ENCODE measurements at regions not wholly inside any gene's neighbourhood (a gene's known extent, or its start where the extent isn't known, plus 50 kb on each side); places are given as distances from the start of the nearest gene placed in this dataset.

GRCh38 chr6:121839896-121840295 lies 404.4 kb downstream of the GJA1 start:
- no peak overlapping the region for H2AFZ ChIP-seq (ENCODE audit: low read depth, low read length)
- H3K27ac ChIP-seq (ENCODE audit: low read length): no peak overlapping the region
- H3K9ac ChIP-seq (ENCODE audit: low read length): no peak overlapping the region
- H3K9me3 ChIP-seq (ENCODE audit: low read length): no peaks in the 10 kb centered on the region
- H3K4me2 ChIP-seq (ENCODE audit: low read length): no peak overlapping the region
- no peaks in the 10 kb centered on the region for H3K79me2 ChIP-seq (replicated peaks; ENCODE audit: insufficient read depth, low read length)
- H3K27me3 ChIP-seq (ENCODE audit: insufficient read depth, low read depth, low read length): no peaks in the 10 kb centered on the region
- no peaks in the 10 kb centered on the region for H3F3A ChIP-seq (ENCODE audit: insufficient read depth, low read length, poor library complexity, severe bottlenecking)
- H3K36me3 ChIP-seq (ENCODE audit: insufficient read depth, low read length): no peaks in the 10 kb centered on the region
- no peak overlapping the region for H3K4me3 ChIP-seq (ENCODE audit: low read length)
- H4K20me1 ChIP-seq (ENCODE audit: insufficient read depth): no peaks in the 10 kb centered on the region
- H3K9me2 ChIP-seq (ENCODE audit: insufficient read depth, low read length): no peaks in the 10 kb centered on the region
- TF ChIP-seq, protein P1, sequence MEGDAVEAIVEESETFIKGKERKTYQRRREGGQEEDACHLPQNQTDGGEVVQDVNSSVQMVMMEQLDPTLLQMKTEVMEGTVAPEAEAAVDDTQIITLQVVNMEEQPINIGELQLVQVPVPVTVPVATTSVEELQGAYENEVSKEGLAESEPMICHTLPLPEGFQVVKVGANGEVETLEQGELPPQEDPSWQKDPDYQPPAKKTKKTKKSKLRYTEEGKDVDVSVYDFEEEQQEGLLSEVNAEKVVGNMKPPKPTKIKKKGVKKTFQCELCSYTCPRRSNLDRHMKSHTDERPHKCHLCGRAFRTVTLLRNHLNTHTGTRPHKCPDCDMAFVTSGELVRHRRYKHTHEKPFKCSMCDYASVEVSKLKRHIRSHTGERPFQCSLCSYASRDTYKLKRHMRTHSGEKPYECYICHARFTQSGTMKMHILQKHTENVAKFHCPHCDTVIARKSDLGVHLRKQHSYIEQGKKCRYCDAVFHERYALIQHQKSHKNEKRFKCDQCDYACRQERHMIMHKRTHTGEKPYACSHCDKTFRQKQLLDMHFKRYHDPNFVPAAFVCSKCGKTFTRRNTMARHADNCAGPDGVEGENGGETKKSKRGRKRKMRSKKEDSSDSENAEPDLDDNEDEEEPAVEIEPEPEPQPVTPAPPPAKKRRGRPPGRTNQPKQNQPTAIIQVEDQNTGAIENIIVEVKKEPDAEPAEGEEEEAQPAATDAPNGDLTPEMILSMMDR (IDR thresholded peaks at IDR 0.05; ENCODE audit: poor library complexity, severe bottlenecking): no peak
- TF ChIP-seq EP300 (conservative IDR thresholded peaks at IDR 0.05; ENCODE audit: poor library complexity, severe bottlenecking) (no peak), EZH2 (IDR thresholded peaks at IDR 0.05; ENCODE audit: borderline replicate concordance, insufficient read depth, low read length, poor library complexity, severe bottlenecking) (no peak), POLR2AphosphoS5 (IDR thresholded peaks at IDR 0.05) (no peak), REST (IDR thresholded peaks at IDR 0.05; ENCODE audit: borderline replicate concordance) (no peak), MXI1 (conservative IDR thresholded peaks at IDR 0.05; ENCODE audit: poor library complexity, severe bottlenecking) (no peak), RAD21 (conservative IDR thresholded peaks at IDR 0.05) (no peak), SMC3 (conservative IDR thresholded peaks at IDR 0.05; ENCODE audit: poor library complexity) (no peak), TAF1 (IDR thresholded peaks at IDR 0.05; ENCODE audit: low read depth) (no peak)

GRCh38 chr6:121844898-121845297 lies 409.5 kb downstream of the GJA1 start:
- Histone ChIP-seq H3K79me2 (replicated peaks; ENCODE audit: insufficient read depth, low read length) (no peaks in the 10 kb centered on the region), H3K9me3 (ENCODE audit: low read length) (no peaks in the 10 kb centered on the region), H3F3A (ENCODE audit: insufficient read depth, low read length, poor library complexity, severe bottlenecking) (no peaks in the 10 kb centered on the region), H3K36me3 (ENCODE audit: insufficient read depth, low read length) (no peaks in the 10 kb centered on the region), H4K20me1 (ENCODE audit: insufficient read depth) (no peaks in the 10 kb centered on the region), H3K4me2 (ENCODE audit: low read length) (no peak overlapping the region), H2AFZ (ENCODE audit: low read depth, low read length) (no peak overlapping the region), H3K27ac (ENCODE audit: low read length) (no peak overlapping the region), H3K9me2 (ENCODE audit: insufficient read depth, low read length) (no peaks in the 10 kb centered on the region), H3K4me3 (ENCODE audit: low read length) (no peak overlapping the region), H3K9ac (ENCODE audit: low read length) (no peak overlapping the region), H3K27me3 (ENCODE audit: insufficient read depth, low read depth, low read length) (no peaks in the 10 kb centered on the region)
- TF ChIP-seq TAF1 (IDR thresholded peaks at IDR 0.05; ENCODE audit: low read depth): no peak
- TF ChIP-seq RAD21 (conservative IDR thresholded peaks at IDR 0.05): no peak
- no peak for TF ChIP-seq EP300 (conservative IDR thresholded peaks at IDR 0.05; ENCODE audit: poor library complexity, severe bottlenecking)
- no peak for TF ChIP-seq SMC3 (conservative IDR thresholded peaks at IDR 0.05; ENCODE audit: poor library complexity)
- TF ChIP-seq REST (IDR thresholded peaks at IDR 0.05; ENCODE audit: borderline replicate concordance): no peak
- no peak for TF ChIP-seq EZH2 (IDR thresholded peaks at IDR 0.05; ENCODE audit: borderline replicate concordance, insufficient read depth, low read length, poor library complexity, severe bottlenecking)
- TF ChIP-seq POLR2AphosphoS5 (IDR thresholded peaks at IDR 0.05): no peak
- TF ChIP-seq MXI1 (conservative IDR thresholded peaks at IDR 0.05; ENCODE audit: poor library complexity, severe bottlenecking): no peak
- TF ChIP-seq, protein P1 (IDR thresholded peaks at IDR 0.05; ENCODE audit: poor library complexity, severe bottlenecking): no peak
